Tibial nerve (tissue), 4 donors: ENCODE measurements at regions not wholly inside any gene's neighbourhood (a gene's known extent, or its start where the extent isn't known, plus 50 kb on each side); places are given as distances from the start of the nearest gene placed in this dataset.

Experiments
- DNase-seq, 2 donors: peaks; one replicate each; pipeline ENCODE4 v3.0.0-alpha.2; 2019; ENCODE audit warnings: low spot score in 2 of 2
- H3K27ac ChIP-seq, 4 donors: fragments of 200-600 bp; sonication (generic) in 3 of 4; one replicate each; pipeline ENCODE4 v1.5.1; 2017 to 2019; ENCODE audit warnings: mild to moderate bottlenecking in 1 of 4
- H3K27me3 ChIP-seq, 2 donors: fragments of 200-600 bp; sonication (generic) in 1 of 2; one replicate each; pipeline versions ENCODE4 v1.5.1 to v1.6.0; 2017 to 2019
- H3K36me3 ChIP-seq, 3 donors: fragments of 200-600 bp; sonication (generic); one replicate each; pipeline ENCODE4 v1.5.1; 2018 to 2019
- H3K4me1 ChIP-seq, 4 donors: fragments of 200-600 bp; sonication (generic) in 3 of 4; one replicate each; pipeline ENCODE4 v1.5.1; 2017 to 2019
- H3K4me3 ChIP-seq, 4 donors: fragments of 200-600 bp; sonication (generic) in 3 of 4; one replicate each; pipeline ENCODE4 v1.5.1; 2017 to 2019; ENCODE audit warnings: mild to moderate bottlenecking in 1 of 4, moderate library complexity in 1 of 4
- H3K9me3 ChIP-seq, 4 donors: fragments of 200-600 bp; sonication (generic) in 3 of 4; one replicate each; pipeline ENCODE4 v1.5.1; 2017 to 2019
- EP300 ChIP-seq, 2 donors: sonication (generic); formaldehyde crosslinking; IDR thresholded peaks; one replicate each; pipeline ENCODE4 v1.6.1; 2017; ENCODE audit warnings: antibody characterized with exemption in 2 of 2, mild to moderate bottlenecking in 1 of 2
- POLR2A ChIP-seq, 2 donors: fragments of 450-650 bp; IDR thresholded peaks; one replicate each; pipeline ENCODE4 v1.6.1; 2017; ENCODE audit warnings: antibody characterized with exemption in 2 of 2, mild to moderate bottlenecking in 2 of 2, moderate library complexity in 2 of 2
- WGBS, 2 donors: methylation state at CpG; one replicate each; pipeline ENCODE4 v1.1.5; 2018; 5-methylcytosine and 5-hydroxymethylcytosine counted together
- TF ChIP-seq, protein P1 (sequence below), 5 experiments: fragments of 200-600 bp in 3 of 5; fragments of 450-650 bp in 2 of 5; sonication (generic) in 3 of 5; IDR thresholded peaks; one replicate each; pipeline ENCODE4 v1.5.1; 2016 to 2019; ENCODE audit warnings: antibody characterized with exemption in 5 of 5, mild to moderate bottlenecking in 3 of 5, moderate library complexity in 2 of 5

DNA sequence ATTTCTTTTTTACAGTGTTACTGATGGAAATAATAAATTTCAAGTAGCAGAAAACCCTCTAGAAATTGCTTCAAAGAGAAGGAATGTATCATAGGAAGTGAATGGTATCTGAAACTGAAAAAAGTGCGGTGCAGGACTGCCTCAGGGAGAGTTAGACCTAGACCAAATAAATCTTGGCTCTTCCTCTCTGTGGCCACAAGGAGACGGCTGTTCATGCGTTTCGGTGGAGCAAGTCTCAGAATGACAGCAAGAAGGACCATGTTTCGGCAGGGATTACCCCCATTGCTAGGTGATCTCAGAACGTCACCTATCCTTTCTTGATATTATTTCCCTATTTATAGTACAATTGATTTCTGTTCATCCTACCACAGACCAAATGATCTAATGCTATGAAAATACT lies 522.3 kb downstream of the SOX11 start:
- Histone ChIP-seq H3K36me3 (no peaks in the 10 kb centered on the region), H3K9me3 (no peaks in the 10 kb centered on the region), H3K4me3 (no peak overlapping the region), H3K4me1 (no peaks in the 10 kb centered on the region), H3K27ac (no peak overlapping the region), H3K27me3 (no peaks in the 10 kb centered on the region)
- TF ChIP-seq, protein P1, sequence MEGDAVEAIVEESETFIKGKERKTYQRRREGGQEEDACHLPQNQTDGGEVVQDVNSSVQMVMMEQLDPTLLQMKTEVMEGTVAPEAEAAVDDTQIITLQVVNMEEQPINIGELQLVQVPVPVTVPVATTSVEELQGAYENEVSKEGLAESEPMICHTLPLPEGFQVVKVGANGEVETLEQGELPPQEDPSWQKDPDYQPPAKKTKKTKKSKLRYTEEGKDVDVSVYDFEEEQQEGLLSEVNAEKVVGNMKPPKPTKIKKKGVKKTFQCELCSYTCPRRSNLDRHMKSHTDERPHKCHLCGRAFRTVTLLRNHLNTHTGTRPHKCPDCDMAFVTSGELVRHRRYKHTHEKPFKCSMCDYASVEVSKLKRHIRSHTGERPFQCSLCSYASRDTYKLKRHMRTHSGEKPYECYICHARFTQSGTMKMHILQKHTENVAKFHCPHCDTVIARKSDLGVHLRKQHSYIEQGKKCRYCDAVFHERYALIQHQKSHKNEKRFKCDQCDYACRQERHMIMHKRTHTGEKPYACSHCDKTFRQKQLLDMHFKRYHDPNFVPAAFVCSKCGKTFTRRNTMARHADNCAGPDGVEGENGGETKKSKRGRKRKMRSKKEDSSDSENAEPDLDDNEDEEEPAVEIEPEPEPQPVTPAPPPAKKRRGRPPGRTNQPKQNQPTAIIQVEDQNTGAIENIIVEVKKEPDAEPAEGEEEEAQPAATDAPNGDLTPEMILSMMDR (IDR thresholded peaks at IDR 0.05) = no peak
- TF ChIP-seq EP300 (IDR thresholded peaks at IDR 0.05) = no peak
- no peak for TF ChIP-seq POLR2A (IDR thresholded peaks at IDR 0.05)
- 50 to 66% methylated on average over 6 of the region's 6 CpGs for WGBS, 2 donors
- DNase-seq = no peak

DNA sequence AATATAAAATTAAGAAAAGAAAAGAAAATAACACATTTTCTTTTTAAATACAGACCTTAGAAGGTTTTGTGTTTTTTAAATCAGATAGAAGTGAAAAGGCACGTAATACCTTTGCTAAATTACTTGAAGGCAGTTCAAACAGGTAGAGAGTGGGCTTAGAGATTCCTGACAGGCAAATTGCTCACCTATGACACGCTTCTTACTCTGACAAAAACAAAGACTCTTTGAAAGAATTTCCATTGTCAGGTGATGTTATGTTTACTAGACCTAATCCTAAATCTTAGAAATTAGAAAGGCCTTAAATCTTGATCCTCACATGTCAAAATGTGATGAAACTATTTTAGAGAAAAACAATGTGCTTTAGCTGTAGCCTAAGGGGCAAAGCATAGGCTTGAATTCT lies 522.9 kb downstream of the SOX11 start:
- no peak overlapping the region for H3K27ac ChIP-seq
- H3K27me3 ChIP-seq = no peaks in the 10 kb centered on the region
- H3K9me3 ChIP-seq = no peaks in the 10 kb centered on the region
- WGBS, 2 donors = 88 to 94% methylated on average over 2 of the region's 2 CpGs
- no peak for DNase-seq
- no peak overlapping the region for H3K4me3 ChIP-seq
- H3K4me1 ChIP-seq = no peaks in the 10 kb centered on the region
- H3K36me3 ChIP-seq = no peaks in the 10 kb centered on the region
- TF ChIP-seq POLR2A (IDR thresholded peaks at IDR 0.05) (no peak), EP300 (IDR thresholded peaks at IDR 0.05) (no peak)
- TF ChIP-seq, protein P1 (IDR thresholded peaks at IDR 0.05) = no peak

DNA sequence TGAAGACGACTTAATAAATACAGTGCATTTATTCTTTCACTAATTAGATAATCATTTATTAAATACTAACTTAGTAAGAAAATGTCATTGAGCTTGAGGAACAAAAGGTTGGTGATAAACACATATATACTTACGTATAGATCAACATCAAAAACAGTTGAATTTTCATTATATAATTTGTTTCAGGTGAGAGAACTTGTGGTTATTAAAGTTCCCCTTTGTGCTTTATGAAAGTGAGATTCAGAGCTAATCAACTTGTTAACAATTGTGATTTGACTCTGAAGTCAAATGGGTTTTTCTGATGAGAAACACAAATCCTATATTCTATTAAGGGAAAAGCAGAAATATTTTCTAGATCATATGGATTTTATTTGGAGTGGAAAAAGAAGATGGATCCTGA lies 524.0 kb downstream of the SOX11 start:
- TF ChIP-seq EP300 (IDR thresholded peaks at IDR 0.05) (no peak), POLR2A (IDR thresholded peaks at IDR 0.05) (no peak)
- TF ChIP-seq, protein P1 (IDR thresholded peaks at IDR 0.05) = no peak
- Histone ChIP-seq H3K27me3 (no peaks in the 10 kb centered on the region), H3K36me3 (no peaks in the 10 kb centered on the region), H3K27ac (no peak overlapping the region), H3K4me1 (no peaks in the 10 kb centered on the region), H3K9me3 (no peaks in the 10 kb centered on the region), H3K4me3 (no peak overlapping the region)
- 86 to 87% methylated on average over 2 of the region's 2 CpGs for WGBS, 2 donors
- DNase-seq = no peak

DNA sequence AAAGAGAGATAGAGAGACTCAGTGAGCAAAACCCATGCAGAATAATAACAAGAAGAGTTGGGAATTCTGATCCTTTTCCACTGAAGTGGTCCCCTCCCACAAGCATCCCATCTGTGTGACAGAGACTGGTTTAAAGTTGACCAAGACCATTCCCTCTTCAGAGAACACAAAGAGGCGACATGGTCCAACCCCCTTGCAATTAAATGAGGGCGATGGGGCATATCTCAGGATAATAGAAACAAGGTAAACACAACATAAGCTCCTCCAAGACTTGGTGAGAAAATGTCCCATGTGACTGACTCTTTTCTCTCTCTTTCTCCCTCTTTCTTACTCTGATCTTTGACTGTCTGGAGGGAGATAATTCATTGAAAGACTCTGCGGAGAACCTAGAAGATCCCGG lies 526.7 kb downstream of the SOX11 start:
- TF ChIP-seq EP300 (IDR thresholded peaks at IDR 0.05) (no peak), POLR2A (IDR thresholded peaks at IDR 0.05) (no peak)
- TF ChIP-seq, protein P1 (IDR thresholded peaks at IDR 0.05) = no peak
- H3K9me3 ChIP-seq = no peaks in the 10 kb centered on the region
- no peak for DNase-seq
- WGBS, 2 donors = 91 to 95% methylated on average over 4 of the region's 4 CpGs
- no peaks in the 10 kb centered on the region for H3K4me1 ChIP-seq
- no peak overlapping the region for H3K4me3 ChIP-seq
- no peak overlapping the region for H3K27ac ChIP-seq
- no peaks in the 10 kb centered on the region for H3K27me3 ChIP-seq
- H3K36me3 ChIP-seq = no peaks in the 10 kb centered on the region

DNA sequence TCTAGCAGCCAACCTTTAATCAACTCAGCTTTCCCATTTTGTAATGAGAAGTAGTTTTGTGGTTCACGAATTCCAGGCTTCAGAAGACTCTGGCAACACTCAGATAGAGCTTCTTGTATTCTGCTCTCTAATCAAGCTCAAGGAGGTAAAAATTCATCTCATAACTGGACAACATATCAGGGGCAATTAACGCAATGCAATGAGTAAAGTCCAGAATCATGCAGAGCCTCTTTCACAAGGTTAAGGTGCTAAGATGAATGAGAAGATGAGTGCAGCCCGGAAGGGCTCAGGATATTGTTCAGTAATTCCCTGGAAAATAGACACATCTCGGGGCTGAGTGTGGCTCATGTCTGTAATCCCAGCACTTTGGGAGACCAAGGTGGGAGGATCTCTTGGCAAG lies 527.7 kb downstream of the SOX11 start:
- H3K27ac ChIP-seq = no peak overlapping the region
- 90% methylated on average over 4 of the region's 4 CpGs for WGBS, 2 donors
- DNase-seq = no peak

More for the DNA sequence above, 527.7 kb downstream of the SOX11 start:
- Histone ChIP-seq H3K36me3 (no peaks in the 10 kb centered on the region), H3K4me1 (no peaks in the 10 kb centered on the region), H3K9me3 (no peaks in the 10 kb centered on the region), H3K4me3 (no peak overlapping the region), H3K27me3 (no peaks in the 10 kb centered on the region)
- TF ChIP-seq, protein P1 (IDR thresholded peaks at IDR 0.05) = no peak
- TF ChIP-seq POLR2A (IDR thresholded peaks at IDR 0.05) = no peak
- TF ChIP-seq EP300 (IDR thresholded peaks at IDR 0.05) = no peak
